Panc1 (cell line): ENCODE measurements at regions not wholly inside any gene's neighbourhood (a gene's known extent, or its start where the extent isn't known, plus 50 kb on each side); places are given as distances from the start of the nearest gene placed in this dataset.

Source experiments
- SIN3A ChIP-seq: IDR thresholded peaks from 2 replicates; pipeline ENCODE4 v1.6.1; 2012; ENCODE audit warnings: low read depth, mild to moderate bottlenecking, low read length, moderate library complexity, borderline replicate concordance; ENCODE audit not compliant: insufficient read depth
- TF ChIP-seq, protein P1 (sequence below), 2 experiments: IDR thresholded peaks; 2 replicates each; pipeline ENCODE4 v1.6.1; 2011 to 2012; ENCODE audit warnings: low read depth in 2 of 2, control low read depth in 1 of 2, low read length in 1 of 2, mild to moderate bottlenecking in 1 of 2, moderate library complexity in 1 of 2; ENCODE audit not compliant: insufficient read depth in 1 of 2
- TF ChIP-seq, protein P2 (sequence below): fragments of 450-650 bp; IDR thresholded peaks from 2 replicates; pipeline ENCODE4 v1.5.1; 2017; ENCODE audit warnings: mild to moderate bottlenecking

DNA sequence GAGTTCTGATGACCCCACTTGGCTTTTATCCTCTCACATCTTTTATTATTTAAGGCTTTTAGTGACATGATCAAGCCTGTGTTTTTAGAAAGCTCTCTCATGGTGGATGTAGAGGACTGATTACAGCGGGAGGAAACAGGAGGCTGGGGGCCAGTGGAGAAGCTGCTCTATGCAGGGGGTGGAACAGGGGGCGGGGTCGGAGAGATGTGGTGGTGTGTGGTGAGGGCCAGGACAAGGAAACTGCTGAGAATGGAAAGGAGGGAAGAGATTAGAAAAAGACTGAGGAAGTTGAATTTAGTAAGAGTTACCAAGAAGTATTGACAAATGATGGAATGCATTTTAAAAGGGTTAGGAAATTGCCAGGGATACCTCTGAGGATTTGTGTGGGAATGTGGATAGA, 292.2 kb downstream of the ZIC3 start:
- TF ChIP-seq, protein P1, sequence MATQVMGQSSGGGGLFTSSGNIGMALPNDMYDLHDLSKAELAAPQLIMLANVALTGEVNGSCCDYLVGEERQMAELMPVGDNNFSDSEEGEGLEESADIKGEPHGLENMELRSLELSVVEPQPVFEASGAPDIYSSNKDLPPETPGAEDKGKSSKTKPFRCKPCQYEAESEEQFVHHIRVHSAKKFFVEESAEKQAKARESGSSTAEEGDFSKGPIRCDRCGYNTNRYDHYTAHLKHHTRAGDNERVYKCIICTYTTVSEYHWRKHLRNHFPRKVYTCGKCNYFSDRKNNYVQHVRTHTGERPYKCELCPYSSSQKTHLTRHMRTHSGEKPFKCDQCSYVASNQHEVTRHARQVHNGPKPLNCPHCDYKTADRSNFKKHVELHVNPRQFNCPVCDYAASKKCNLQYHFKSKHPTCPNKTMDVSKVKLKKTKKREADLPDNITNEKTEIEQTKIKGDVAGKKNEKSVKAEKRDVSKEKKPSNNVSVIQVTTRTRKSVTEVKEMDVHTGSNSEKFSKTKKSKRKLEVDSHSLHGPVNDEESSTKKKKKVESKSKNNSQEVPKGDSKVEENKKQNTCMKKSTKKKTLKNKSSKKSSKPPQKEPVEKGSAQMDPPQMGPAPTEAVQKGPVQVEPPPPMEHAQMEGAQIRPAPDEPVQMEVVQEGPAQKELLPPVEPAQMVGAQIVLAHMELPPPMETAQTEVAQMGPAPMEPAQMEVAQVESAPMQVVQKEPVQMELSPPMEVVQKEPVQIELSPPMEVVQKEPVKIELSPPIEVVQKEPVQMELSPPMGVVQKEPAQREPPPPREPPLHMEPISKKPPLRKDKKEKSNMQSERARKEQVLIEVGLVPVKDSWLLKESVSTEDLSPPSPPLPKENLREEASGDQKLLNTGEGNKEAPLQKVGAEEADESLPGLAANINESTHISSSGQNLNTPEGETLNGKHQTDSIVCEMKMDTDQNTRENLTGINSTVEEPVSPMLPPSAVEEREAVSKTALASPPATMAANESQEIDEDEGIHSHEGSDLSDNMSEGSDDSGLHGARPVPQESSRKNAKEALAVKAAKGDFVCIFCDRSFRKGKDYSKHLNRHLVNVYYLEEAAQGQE (IDR thresholded peaks at IDR 0.05; ENCODE audit: insufficient read depth in 1 of 2, low read depth in 2 of 2, low read length in 1 of 2), result no peak
- TF ChIP-seq, protein P2, sequence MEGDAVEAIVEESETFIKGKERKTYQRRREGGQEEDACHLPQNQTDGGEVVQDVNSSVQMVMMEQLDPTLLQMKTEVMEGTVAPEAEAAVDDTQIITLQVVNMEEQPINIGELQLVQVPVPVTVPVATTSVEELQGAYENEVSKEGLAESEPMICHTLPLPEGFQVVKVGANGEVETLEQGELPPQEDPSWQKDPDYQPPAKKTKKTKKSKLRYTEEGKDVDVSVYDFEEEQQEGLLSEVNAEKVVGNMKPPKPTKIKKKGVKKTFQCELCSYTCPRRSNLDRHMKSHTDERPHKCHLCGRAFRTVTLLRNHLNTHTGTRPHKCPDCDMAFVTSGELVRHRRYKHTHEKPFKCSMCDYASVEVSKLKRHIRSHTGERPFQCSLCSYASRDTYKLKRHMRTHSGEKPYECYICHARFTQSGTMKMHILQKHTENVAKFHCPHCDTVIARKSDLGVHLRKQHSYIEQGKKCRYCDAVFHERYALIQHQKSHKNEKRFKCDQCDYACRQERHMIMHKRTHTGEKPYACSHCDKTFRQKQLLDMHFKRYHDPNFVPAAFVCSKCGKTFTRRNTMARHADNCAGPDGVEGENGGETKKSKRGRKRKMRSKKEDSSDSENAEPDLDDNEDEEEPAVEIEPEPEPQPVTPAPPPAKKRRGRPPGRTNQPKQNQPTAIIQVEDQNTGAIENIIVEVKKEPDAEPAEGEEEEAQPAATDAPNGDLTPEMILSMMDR, result no peak
- TF ChIP-seq SIN3A, result no peak
